Caco-2 (cell line): ENCODE measurements at regions not wholly inside any gene's neighbourhood (a gene's known extent, or its start where the extent isn't known, plus 50 kb on each side); places are given as distances from the start of the nearest gene placed in this dataset.

Experiments used
- BruUV-seq: library from RNA; stranded (reverse); fragments of 400-500 nt; replicated peaks from 2 replicates; lab custom pipeline; 2021; lab: Mats Ljungman, UMichigan
- CTCF ChIA-PET: fragments of 300-600 bp; sonication (Branson Sonifier 250); formaldehyde crosslinking; loops from one replicate; lab custom pipeline; 2022; ENCODE audit warnings: antibody characterized with exemption; lab: Charles Lee
- POLR2A ChIA-PET: fragments of 300-600 bp; sonication (Branson Sonifier 250); formaldehyde crosslinking; loops from one replicate; lab custom pipeline; 2022; ENCODE audit warnings: antibody characterized with exemption; lab: Charles Lee
- DNase-seq, 2 experiments: peaks; one replicate each; pipeline versions ENCODE4 v3.0.0 to v3.0.0-alpha.2; 2020 to 2022
- H3K27me3 ChIP-seq: replicated peaks from 2 replicates; pipeline ENCODE4 v1.6.0; 2011; ENCODE audit warnings: low read length; ENCODE audit not compliant: control insufficient read depth, insufficient read depth
- H3K36me3 ChIP-seq: 2 replicates; pipeline ENCODE4 v1.5.1; 2011; ENCODE audit warnings: low read length; ENCODE audit not compliant: control insufficient read depth, insufficient read depth
- H3K4me1 ChIP-seq: fragments of 250-450 bp; sonication (Bioruptor Pico); 2 replicates; pipeline ENCODE4 v1.5.1; 2020; ENCODE audit warnings: mild to moderate bottlenecking
- H3K4me3 ChIP-seq: 2 replicates; pipeline ENCODE4 v1.5.1; 2011; ENCODE audit warnings: low read depth, mild to moderate bottlenecking, control low read depth, low read length
- H3K9me3 ChIP-seq: fragments of 250-450 bp; sonication (Bioruptor Pico); 2 replicates; pipeline ENCODE4 v1.5.1; 2020; ENCODE audit warnings: mild to moderate bottlenecking, moderate library complexity
- H3K27ac Mint-ChIP-seq: one replicate; pipeline ENCODE4 v1.8.0; 2022; ENCODE audit warnings: mixed read lengths; ENCODE audit not compliant: unreplicated experiment
- H3K27me3 Mint-ChIP-seq: one replicate; pipeline ENCODE4 v1.8.0; 2022; ENCODE audit warnings: mixed read lengths; ENCODE audit not compliant: insufficient read depth, unreplicated experiment
- H3K36me3 Mint-ChIP-seq: one replicate; pipeline ENCODE4 v1.8.0; 2022; ENCODE audit warnings: mild to moderate bottlenecking, mixed read lengths; ENCODE audit not compliant: insufficient read depth, unreplicated experiment
- H3K4me1 Mint-ChIP-seq: one replicate; pipeline ENCODE4 v1.8.0; 2022; ENCODE audit warnings: low read depth, mixed read lengths; ENCODE audit not compliant: unreplicated experiment
- H3K4me3 Mint-ChIP-seq: one replicate; pipeline ENCODE4 v1.8.0; 2022; ENCODE audit warnings: mild to moderate bottlenecking, moderate library complexity, mixed read lengths; ENCODE audit not compliant: unreplicated experiment
- H3K9me3 Mint-ChIP-seq: one replicate; pipeline ENCODE4 v1.8.0; 2022; ENCODE audit warnings: mixed read lengths; ENCODE audit not compliant: unreplicated experiment
- CTCF ChIP-seq, 2 experiments: fragments of 200-600 bp in 1 of 2; IDR thresholded peaks; 1 replicate in 1 of 2; 2 replicates in 1 of 2; pipeline versions ENCODE4 v1.5.1 to v1.8.0; 2011 to 2022; ENCODE audit warnings: antibody characterized with exemption in 1 of 2, control low read depth in 1 of 2, inconsistent platforms in 1 of 2, low read depth in 1 of 2, low read length in 1 of 2, mild to moderate bottlenecking in 1 of 2, moderate library complexity in 1 of 2; ENCODE audit not compliant: insufficient read depth in 1 of 2, severe bottlenecking in 1 of 2, unreplicated experiment in 1 of 2
- intact Hi-C: fragments of 100-400 bp; cut with micrococcal nuclease; formaldehyde crosslinking; loops from one replicate; pipeline ENCODE4 v1.10.0; 2022; ENCODE audit not compliant: unreplicated experiment

- CTCF ChIA-PET: no interaction called here
- no TSS peak for BruUV-seq
- no peaks in the 10 kb centered on the region for H3K36me3 Mint-ChIP-seq
Measured at GRCh38 chr3:176120507-176120906, 1076.8 kb downstream of the TBL1XR1 start.

GRCh38 chr3:176119826-176120225 is 1077.5 kb downstream of the TBL1XR1 start:
- Histone ChIP-seq H3K4me3 (no peak overlapping the region), H3K9me3 (no peaks in the 10 kb centered on the region), H3K36me3 (no peaks in the 10 kb centered on the region), H3K4me1 (no peaks in the 10 kb centered on the region), H3K27me3 (no peaks in the 10 kb centered on the region)
- H3K36me3 Mint-ChIP-seq: no peaks in the 10 kb centered on the region
- H3K4me1 Mint-ChIP-seq: no peaks in the 10 kb centered on the region
- intact Hi-C loops: no loop called here
- no peak overlapping the region for H3K27ac Mint-ChIP-seq
- no peak overlapping the region for H3K4me3 Mint-ChIP-seq
- H3K9me3 Mint-ChIP-seq: peaks cover 14% of the 10 kb centered on the region
- no peaks in the 10 kb centered on the region for H3K27me3 Mint-ChIP-seq
- ChIA-PET CTCF (no interaction called here), POLR2A (no interaction called here)
- no peak for DNase-seq
- no TSS peak for BruUV-seq
- TF ChIP-seq CTCF (IDR thresholded peaks at IDR 0.05; ENCODE audit: insufficient read depth in 1 of 2, low read depth in 1 of 2, low read length in 1 of 2, severe bottlenecking in 1 of 2, unreplicated experiment in 1 of 2): no peak

More at GRCh38 chr3:176120507-176120906, 1076.8 kb downstream of the TBL1XR1 start:
- H3K4me3 ChIP-seq: no peak overlapping the region
- H3K27ac Mint-ChIP-seq: no peak overlapping the region
- no peak for DNase-seq
- no peaks in the 10 kb centered on the region for H3K27me3 Mint-ChIP-seq
- H3K4me1 Mint-ChIP-seq: no peaks in the 10 kb centered on the region
- H3K9me3 ChIP-seq: no peaks in the 10 kb centered on the region
- no peak overlapping the region for H3K4me3 Mint-ChIP-seq
- peaks cover 10% of the 10 kb centered on the region for H3K9me3 Mint-ChIP-seq
- H3K4me1 ChIP-seq: no peaks in the 10 kb centered on the region
- no peaks in the 10 kb centered on the region for H3K27me3 ChIP-seq
- intact Hi-C loops: no loop called here
- POLR2A ChIA-PET: no interaction called here
- TF ChIP-seq CTCF (IDR thresholded peaks at IDR 0.05; ENCODE audit: insufficient read depth in 1 of 2, low read depth in 1 of 2, low read length in 1 of 2, severe bottlenecking in 1 of 2, unreplicated experiment in 1 of 2): no peak
- H3K36me3 ChIP-seq: no peaks in the 10 kb centered on the region

- Mint-ChIP-seq H3K4me1 (no peaks in the 10 kb centered on the region), H3K27me3 (no peaks in the 10 kb centered on the region), H3K9me3 (peaks cover 3% of the 10 kb centered on the region), H3K36me3 (no peaks in the 10 kb centered on the region), H3K27ac (no peak overlapping the region), H3K4me3 (no peak overlapping the region)
- peaks cover 3% of the 10 kb centered on the region; the same call in 1 of the 2 replicates for H3K9me3 ChIP-seq
- TF ChIP-seq CTCF (IDR thresholded peaks at IDR 0.05; ENCODE audit: insufficient read depth in 1 of 2, low read depth in 1 of 2, low read length in 1 of 2, severe bottlenecking in 1 of 2, unreplicated experiment in 1 of 2): no peak
- intact Hi-C loops: no loop called here
- ChIA-PET POLR2A (no interaction called here), CTCF (no interaction called here)
- DNase-seq: no peak
- H3K4me1 ChIP-seq: no peaks in the 10 kb centered on the region
- H3K27me3 ChIP-seq: no peaks in the 10 kb centered on the region
- H3K4me3 ChIP-seq: no peak overlapping the region
- no TSS peak for BruUV-seq
- no peaks in the 10 kb centered on the region for H3K36me3 ChIP-seq
Measured at GRCh38 chr3:176106380-176106779, 1090.9 kb downstream of the TBL1XR1 start.
